Esophagus squamous epithelium (tissue), 4 donors: ENCODE measurements at regions not wholly inside any gene's neighbourhood (a gene's known extent, or its start where the extent isn't known, plus 50 kb on each side); places are given as distances from the start of the nearest gene placed in this dataset.

Experiments used
- CTCF ChIP-seq, 6 experiments: fragments of 450-650 bp in 4 of 6; fragments of 200-600 bp in 2 of 6; sonication (generic) in 2 of 6; IDR thresholded peaks; one replicate each; pipeline ENCODE4 v1.5.1; 2016 to 2019; ENCODE audit warnings: antibody characterized with exemption in 6 of 6, mild to moderate bottlenecking in 4 of 6, moderate library complexity in 4 of 6
- POLR2A ChIP-seq, 4 donors: fragments of 450-650 bp; IDR thresholded peaks; one replicate each; pipeline ENCODE4 v1.6.1; 2017; ENCODE audit warnings: antibody characterized with exemption in 4 of 4, mild to moderate bottlenecking in 4 of 4, moderate library complexity in 3 of 4

- no peak for TF ChIP-seq CTCF (IDR thresholded peaks at IDR 0.05)
- no peak for TF ChIP-seq POLR2A (IDR thresholded peaks at IDR 0.05)
Measured at GRCh38 chr3:181213347-181213746, 223.8 kb upstream of the DNAJC19 start.
